ENCODE measurements at regions not wholly inside any gene's neighbourhood (a gene's known extent, or its start where the extent isn't known, plus 50 kb on each side); places are given as distances from the start of the nearest gene placed in this dataset.

- in situ Hi-C loops (cut with MboI; ENCODE audit: low sequenced_read_pairs) = no loop called here
- Histone ChIP-seq H2BK15ac (ENCODE audit: low read depth, low read length) (no peak overlapping the region), H3K27me3 (ENCODE audit: control insufficient read depth, insufficient read depth, low read length) (no peaks in the 10 kb centered on the region), H2AFZ (replicated peaks; ENCODE audit: low read length, poor library complexity) (no peak overlapping the region), H3K27ac (ENCODE audit: insufficient read depth, low read length) (no peak overlapping the region), H2BK20ac (ENCODE audit: low read depth, low read length) (no peak overlapping the region), H3K14ac (replicated peaks; ENCODE audit: low read depth, low read length) (no peak overlapping the region), H4K8ac (ENCODE audit: low read depth in 2 of 2, low read length in 2 of 2) (no peak overlapping the region), H4K20me1 (ENCODE audit: insufficient read depth, low read length) (no peaks in the 10 kb centered on the region), H4K91ac (ENCODE audit: insufficient read depth, low read depth, low read length) (no peak overlapping the region), H3K56ac (ENCODE audit: extremely low read depth, insufficient read depth, low read length) (no peak overlapping the region), H3K9me1 (ENCODE audit: insufficient read depth, low read length) (no peaks in the 10 kb centered on the region), H3K4ac (ENCODE audit: low read depth, low read length) (no peak overlapping the region), H2BK120ac (ENCODE audit: low read depth, low read length) (no peak overlapping the region), H3K79me1 (ENCODE audit: low read depth in 1 of 2, low read length in 2 of 2) (no peaks in the 10 kb centered on the region), H3K9me3 (ENCODE audit: control insufficient read depth, insufficient read depth, low read length) (no peaks in the 10 kb centered on the region), H3K18ac (ENCODE audit: low read depth, low read length) (no peak overlapping the region), H4K5ac (ENCODE audit: low read depth, low read length) (no peak overlapping the region), H3K9ac (ENCODE audit: low read depth, low read length) (no peak overlapping the region), H3K4me2 (ENCODE audit: low read depth, low read length) (no peak overlapping the region), H2AK9ac (replicated peaks; ENCODE audit: low read depth, low read length, poor library complexity) (no peak overlapping the region), H3K23ac (ENCODE audit: low read depth, low read length) (no peak overlapping the region), H3K4me1 (ENCODE audit: control insufficient read depth, insufficient read depth, low read length) (no peaks in the 10 kb centered on the region), H2BK5ac (ENCODE audit: low read depth, low read length, poor library complexity, severe bottlenecking) (no peak overlapping the region), H3K36me3 (ENCODE audit: control insufficient read depth, insufficient read depth, low read length) (no peaks in the 10 kb centered on the region), H2AK5ac (ENCODE audit: low read depth, low read length) (no peak overlapping the region), H3K4me3 (ENCODE audit: insufficient read depth, low read depth, low read length) (no peak overlapping the region)
- intact Hi-C loops (cut with micrococcal nuclease) = no loop called here
- no TSS peak for BruUV-seq (replicated peaks)
- dilution Hi-C loops (cut with HindIII; ENCODE audit: low sequenced_read_pairs, unreplicated experiment) = no loop called here
- DNase-seq = no peak
- TF ChIP-seq NFE2L2 (IDR thresholded peaks at IDR 0.05; ENCODE audit: low read depth, low read length) = peak; percentile 59; the same call in 1 of the 2 replicates
- TF ChIP-seq MAZ (IDR thresholded peaks at IDR 0.05; ENCODE audit: borderline replicate concordance, low read depth, low read length) = no peak
- peak; percentile 58 for TF ChIP-seq MAFK (IDR thresholded peaks at IDR 0.05; ENCODE audit: low read depth, low read length)
- WGBS, 2 experiments (ENCODE audit: extremely low coverage in 2 of 2, insufficient read length in 1 of 2) = 100% methylated on average over 2 of the region's 7 CpGs; no CpG with 5 or more reads in 1 of the 2 experiments
- ChIA-PET POLR2A (ENCODE audit: unreplicated experiment) (no interaction called here), CTCF (no interaction called here)
- no peak for ATAC-seq (ENCODE audit: low read depth)
Observed at GRCh38 chr12:13505636-13506035, 309.1 kb downstream of the EMP1 start.

Measured in IMR-90 (cell line).